ENCODE measurements at regions not wholly inside any gene's neighbourhood (a gene's known extent, or its start where the extent isn't known, plus 50 kb on each side); places are given as distances from the start of the nearest gene placed in this dataset.

GRCh38 chr10:43986374-43986773 is 337.7 kb upstream of the ZNF32 start:
- TF ChIP-seq POLR2A (IDR thresholded peaks at IDR 0.05; ENCODE audit: low read length) (no peak), GATA1 (IDR thresholded peaks at IDR 0.05; ENCODE audit: low read depth, low read length) (no peak)
